ENCODE measurements at regions not wholly inside any gene's neighbourhood (a gene's known extent, or its start where the extent isn't known, plus 50 kb on each side); places are given as distances from the start of the nearest gene placed in this dataset.

DNA sequence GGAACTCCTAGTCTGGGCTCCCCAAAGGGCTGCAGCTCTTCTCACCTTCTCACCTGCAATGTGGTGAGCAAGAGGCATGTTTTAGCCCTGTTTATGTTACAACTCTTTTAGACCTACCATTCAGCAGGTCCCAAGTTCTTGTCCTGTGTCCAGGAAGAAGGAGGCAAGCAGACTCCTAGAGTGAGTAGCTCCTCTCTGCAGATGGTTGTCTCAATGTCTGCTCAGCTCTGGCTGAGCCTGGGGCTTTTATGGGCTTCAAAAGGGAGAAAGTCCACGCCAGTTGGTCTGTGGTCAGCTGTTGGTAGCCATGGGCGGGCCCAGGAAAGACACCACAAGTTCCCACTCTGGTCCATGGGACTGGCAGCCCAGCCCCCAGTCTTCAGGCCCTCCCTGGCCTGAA lies 148.1 kb upstream of the HS6ST1 start:
- TF ChIP-seq, protein P1, sequence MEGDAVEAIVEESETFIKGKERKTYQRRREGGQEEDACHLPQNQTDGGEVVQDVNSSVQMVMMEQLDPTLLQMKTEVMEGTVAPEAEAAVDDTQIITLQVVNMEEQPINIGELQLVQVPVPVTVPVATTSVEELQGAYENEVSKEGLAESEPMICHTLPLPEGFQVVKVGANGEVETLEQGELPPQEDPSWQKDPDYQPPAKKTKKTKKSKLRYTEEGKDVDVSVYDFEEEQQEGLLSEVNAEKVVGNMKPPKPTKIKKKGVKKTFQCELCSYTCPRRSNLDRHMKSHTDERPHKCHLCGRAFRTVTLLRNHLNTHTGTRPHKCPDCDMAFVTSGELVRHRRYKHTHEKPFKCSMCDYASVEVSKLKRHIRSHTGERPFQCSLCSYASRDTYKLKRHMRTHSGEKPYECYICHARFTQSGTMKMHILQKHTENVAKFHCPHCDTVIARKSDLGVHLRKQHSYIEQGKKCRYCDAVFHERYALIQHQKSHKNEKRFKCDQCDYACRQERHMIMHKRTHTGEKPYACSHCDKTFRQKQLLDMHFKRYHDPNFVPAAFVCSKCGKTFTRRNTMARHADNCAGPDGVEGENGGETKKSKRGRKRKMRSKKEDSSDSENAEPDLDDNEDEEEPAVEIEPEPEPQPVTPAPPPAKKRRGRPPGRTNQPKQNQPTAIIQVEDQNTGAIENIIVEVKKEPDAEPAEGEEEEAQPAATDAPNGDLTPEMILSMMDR (conservative IDR thresholded peaks at IDR 0.05; ENCODE audit: low read depth, low read length): no peak
- TF ChIP-seq EZH2 (IDR thresholded peaks at IDR 0.05; ENCODE audit: low read length, unreplicated experiment): no peak
- TF ChIP-seq EZH2phosphoT487 (IDR thresholded peaks at IDR 0.05; ENCODE audit: borderline replicate concordance, low read length): no peak
